Bone marrow (tissue), 2 donors: ENCODE measurements at regions not wholly inside any gene's neighbourhood (a gene's known extent, or its start where the extent isn't known, plus 50 kb on each side); places are given as distances from the start of the nearest gene placed in this dataset.
"Not testable (repeated sequence)": the region's sequence is repeated elsewhere in the genome, so short reads cannot be mapped to it uniquely, and the experiment has no call there.

Experiments
- DNase-seq, 2 donors: peaks; one replicate each; lab custom pipeline; 2025; lab: John Stamatoyannopoulos, UW

DNA sequence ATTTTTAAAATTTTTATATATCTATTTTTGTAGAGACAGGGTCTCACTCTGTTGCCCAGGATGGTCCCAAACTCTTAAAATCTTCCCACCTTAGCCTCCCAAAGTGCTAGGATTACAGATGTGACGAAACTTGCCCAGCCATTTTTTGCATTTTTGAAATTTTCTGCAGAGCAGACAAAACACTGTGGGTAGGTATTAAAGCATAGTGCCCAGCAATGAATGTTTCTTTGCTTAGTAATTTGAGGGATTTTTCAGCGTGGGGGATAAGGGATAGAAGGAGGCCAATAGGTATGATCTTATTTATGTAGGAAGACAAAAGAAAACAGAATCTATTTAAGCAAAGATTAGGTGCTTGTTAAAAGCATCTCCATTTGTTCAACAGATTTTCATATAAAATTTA is 446.8 kb upstream of the DPH6 start:
- no peak for DNase-seq

DNA sequence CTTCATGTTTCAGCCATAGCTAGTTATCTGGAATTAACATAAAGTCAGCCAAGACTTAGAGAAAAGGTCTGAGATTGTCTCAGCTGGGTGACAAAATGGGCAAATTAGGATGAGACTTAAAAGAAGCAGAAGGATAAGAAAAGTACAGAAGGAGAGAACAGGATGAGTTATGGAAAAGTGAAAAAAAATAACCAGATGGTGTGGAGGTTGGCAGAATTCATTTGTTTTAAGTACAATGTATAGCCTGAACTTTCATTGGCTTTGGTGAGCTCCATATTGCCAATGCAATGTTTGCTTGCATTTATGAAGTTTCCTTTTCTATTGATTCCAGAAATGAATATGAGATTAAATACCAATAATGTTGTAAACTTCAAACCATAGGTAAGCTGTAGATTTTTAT is 447.2 kb upstream of the DPH6 start:
- no peak for DNase-seq

DNA sequence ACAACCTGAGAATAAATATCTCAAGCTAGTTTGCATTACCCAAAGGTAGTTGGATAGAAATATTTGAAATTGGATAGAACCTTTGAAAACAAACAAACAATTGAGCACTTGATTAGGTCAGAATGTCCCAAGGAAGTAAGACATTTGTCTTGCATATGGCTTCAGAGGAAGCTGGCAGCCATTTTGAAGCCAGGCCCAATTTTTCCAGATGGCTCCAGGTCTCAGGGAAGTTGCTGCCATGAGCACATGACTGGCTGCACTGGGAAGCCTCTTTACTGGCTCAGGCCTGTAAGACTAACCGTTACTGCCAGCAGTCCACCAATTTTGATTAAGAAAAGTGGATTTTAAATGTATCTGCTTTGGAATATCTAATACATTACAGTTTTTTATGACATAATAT is 448.9 kb upstream of the DPH6 start:
- DNase-seq, result no peak

DNA sequence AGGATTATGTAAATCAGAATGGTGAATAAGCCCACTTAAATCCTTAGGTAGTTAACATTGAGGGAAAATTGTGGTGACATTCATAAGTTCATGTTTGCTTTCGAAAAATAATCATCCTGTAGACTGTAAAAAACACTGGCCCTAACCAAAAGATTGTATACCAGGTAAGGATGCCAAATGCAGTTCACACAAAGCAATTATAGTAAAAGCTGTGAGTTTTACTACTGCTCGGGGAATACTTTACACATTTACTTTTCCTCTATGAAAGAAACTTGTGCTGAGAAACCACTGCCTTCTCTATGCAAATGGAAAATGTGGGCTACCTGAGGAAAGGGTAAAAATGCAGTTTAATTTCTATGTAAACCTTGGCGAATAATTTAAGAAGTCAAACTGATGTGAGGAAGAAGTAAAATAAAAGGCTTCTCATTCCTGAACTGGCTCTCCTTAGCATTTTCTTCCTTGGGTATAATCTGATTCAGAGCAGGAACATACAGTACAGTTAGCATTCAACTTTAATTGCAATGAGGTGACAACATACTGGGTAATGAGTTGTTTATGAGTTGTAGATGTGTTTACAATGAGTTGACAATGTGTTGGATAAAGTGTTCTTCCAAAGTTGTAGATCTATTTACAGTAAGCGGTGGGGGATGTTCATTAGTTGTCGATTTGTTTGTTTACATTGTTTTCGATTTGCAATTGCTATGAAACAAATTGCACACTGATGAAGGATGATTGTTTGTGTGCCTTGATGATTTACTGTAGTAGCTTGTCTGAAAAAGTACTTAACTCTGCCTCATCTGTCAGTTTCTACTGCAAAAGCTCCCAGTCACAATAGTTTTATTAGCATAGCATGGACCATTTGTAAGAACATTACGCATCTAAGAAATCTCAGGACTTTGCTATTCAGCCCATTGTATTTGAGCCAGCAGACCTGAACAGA is 453.0 kb upstream of the DPH6 start:
- no peak for DNase-seq

DNA sequence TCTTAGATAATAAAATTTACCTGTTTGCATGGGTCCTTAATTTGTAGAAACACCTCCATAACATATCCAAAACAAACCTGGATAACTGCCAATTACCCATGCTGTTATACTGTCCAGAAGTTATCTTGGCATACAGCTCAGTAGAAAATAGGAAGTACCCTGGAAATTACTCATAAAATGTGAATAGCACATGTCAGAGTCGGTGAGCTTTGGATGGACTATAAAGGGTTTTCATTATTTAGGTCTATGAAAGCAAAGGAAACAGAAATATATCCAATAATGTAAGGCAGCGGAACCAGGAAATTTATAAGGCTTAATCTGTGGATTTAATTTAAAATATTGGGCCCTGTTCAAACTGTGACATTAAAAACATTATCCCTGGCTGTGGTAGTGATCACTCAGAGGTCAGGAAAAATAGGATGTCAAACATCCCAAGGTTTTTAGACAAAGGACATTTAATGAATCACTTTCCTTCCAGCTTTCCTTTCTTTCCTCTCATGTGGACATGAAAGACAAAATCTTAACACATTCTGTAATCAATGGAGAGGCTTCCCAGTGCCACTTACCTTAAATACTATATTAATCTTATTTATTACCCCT is 459.0 kb upstream of the DPH6 start:
- DNase-seq, result no peak

DNA sequence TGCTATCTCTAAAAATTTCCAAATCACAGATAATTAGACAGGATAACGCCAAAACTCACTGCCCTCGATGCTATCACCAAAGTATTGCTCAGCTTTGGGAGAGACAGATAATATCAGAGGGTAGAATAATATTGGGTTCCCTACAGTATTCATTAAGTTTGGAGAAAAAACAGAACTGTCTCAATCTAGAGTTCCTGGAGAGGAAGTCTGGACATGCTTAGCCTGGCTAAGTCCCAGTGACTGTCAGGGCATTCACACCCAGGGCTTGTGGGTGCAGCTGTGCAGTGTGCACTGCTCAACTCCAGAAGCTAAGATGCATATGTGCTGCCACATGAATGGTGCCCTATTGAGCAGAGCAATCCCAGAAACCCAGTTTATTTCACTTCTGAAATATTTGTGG is 459.6 kb upstream of the DPH6 start:
- no peak for DNase-seq

DNA sequence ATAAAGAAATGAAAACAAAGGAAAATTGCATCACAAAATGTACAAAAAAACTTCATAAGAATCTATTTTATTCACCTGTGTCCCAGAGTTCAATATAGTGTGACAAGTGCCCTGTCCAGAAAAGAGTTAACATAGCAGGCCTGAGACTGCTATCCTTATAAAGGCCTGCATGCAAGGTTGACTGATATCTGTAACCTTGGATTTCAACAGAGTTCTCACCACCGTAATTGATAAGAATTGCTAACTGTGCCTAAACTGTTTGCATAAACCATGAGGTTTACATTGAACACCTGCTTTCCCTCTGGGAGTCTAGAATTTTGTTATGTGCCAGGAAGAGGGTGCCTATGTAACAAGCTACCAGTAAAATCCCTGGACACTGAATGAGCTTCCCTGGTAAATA is 461.7 kb upstream of the DPH6 start:
- DNase-seq, result no peak

DNA sequence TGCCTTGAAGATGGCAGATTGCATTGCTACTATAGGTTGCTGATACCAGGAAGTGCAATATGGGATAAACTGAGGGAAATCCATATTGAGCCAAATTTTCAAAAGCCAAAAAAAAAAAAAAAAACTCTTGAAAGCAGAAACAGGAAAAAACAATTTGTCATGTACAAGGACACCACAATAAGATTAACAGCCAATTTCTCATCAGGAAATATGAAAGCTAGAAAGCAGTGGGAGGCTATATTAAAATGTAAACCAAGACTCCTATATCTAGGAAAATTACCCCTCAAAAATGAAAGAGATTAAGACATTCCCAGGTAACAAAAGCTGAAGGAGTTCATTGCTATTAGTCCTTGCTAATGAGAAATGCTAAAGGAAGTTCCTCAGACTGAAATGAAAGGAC is 462.8 kb upstream of the DPH6 start:
- no peak for DNase-seq

DNA sequence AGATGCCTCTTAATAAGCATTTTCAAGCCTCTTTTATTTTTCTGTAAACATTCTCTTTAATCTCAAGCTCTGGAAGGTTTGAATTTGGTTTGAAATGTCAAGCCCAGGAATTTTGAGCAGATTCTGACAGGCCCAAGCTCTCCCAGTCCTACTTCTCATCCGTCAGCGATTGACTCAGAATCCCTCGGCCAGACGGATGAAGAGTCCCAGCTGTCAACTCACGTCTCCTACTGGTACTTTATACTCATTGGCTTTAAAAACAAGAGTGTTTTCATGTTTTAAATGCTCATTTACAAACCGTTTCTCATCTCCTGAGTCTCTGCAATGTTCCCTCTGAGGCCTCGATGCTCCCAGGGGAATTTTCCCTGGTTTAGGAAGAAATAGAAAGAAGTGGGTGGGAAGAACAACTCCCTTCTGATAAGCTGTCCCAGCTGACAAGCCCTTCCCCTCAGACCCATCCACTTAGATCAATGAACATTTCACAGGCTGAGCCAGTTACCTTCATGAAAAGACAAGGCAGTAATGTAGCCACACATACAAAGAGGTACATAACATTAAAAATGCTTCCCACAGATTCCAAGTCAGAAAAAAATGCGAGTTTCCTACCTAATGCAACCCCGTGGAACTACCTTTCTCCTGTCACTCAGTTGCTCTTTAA is 478.2 kb upstream of the DPH6 start:
- DNase-seq, result no peak

DNA sequence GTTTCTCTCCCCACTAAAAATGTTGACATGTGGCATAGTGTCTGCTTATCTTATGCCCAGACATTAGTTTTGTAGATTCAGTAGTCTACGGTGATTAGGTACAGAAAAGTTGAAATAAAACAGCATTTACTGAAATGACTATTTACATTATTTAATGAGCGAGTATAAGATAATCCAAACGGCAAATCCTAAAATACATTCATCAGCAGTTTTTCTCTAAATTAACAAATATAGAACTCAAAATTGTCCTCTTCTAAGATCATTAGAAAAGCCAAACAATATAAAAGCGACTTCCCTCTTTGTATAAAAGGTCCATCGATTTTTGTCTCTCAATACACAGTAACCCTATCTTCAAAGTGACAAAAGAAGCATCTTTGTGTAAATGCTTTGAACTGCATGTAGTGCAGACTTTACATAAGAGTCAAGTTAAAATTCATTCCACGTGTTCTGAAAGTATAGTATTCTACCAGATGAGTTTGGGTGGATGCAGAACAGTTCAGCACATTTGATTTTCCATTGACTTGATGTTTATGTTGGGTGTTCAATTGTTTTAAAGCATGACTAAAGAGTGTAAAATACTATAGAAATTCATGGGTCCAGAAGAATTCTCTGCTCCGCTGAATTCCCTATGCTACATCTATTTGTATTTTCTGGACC is 480.8 kb upstream of the DPH6 start:
- DNase-seq, result no peak

DNA sequence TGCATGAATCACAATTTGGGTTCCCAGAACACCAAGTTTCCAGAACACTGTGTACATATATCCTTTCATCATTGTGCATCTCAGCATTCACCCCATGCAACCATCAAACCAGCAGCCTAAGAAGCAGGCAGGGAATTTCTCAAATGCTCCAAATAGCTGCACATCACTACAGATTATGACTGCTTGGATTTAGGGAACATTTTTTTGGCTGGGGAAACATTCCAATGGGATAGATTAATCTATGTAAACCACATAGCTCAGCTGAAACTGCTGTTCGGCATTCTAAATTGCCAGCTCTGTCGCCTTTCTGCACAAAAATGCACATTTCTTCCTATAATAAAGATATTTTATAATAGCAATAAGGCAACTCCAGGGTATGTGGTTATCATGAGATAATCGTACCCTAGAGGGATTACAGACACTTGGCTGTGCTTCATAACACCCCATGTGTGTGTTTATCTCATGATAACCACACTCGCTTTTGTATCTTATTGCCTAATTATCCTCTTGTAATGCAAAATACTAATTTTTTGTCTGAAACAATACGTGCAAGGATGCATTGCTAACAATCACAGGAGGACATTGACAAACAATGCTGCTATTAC is 483.7 kb upstream of the DPH6 start:
- no peak for DNase-seq

DNA sequence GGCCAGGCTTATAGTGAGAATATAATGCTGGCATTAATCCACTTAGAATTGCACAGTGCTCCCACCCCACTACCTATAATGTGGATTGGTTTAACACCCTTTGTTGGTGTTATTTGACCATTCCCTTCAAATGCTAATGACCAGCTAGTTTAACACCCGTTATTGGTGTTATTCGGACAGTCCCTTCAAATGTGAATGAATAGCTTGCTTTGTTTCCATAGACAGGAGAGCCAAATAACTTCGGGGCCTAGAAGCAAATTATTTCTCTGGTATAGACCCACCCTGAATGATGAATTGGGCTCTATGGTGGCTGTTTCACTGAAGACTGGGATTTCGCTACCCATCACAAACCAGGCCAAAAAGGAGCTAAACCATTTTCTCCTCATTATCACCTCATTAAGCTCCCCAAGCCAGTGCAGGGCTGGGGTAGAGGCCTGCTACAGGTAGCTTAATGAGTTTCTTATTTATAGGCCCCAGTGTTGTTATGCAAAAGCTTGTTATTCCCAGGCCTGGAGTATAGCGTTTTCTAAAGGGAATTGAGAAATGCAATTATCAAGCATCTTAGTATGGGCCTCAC is 494.1 kb upstream of the DPH6 start:
- DNase-seq, result no peak

DNA sequence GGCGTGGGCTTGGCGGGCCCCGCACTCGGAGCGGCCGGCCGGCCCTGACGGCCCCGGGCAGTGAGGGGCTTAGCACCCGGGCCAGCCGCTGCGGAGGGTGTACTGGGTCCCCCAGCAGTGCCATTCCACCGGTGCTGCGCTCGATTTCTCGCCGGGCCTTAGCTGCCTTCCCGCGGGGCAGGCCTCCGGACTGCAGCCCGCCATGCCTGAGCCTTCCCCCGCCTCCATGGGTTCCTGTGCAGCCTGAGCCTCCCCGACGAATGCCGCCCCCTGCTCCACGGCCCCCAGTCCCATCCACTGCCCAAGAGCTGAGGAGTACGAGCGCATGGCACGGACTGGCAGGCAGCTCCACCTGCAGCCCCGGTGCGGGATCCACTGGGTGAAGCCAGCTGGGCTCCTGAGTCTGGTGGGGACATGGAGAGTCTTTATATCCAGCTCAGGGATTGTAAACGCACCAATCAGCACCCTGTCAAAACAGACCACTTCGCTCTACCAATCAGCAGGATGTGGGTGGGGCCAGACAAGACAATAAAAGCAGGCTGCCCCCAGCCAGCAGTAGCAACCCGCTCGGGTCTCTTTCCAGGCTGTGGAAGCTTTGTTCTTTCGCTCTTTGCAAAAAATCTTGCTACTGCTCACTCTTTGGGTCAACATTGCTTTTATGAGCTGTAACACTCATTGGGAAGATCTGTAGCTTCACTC is 501.2 kb upstream of the DPH6 start:
- DNase-seq, result not testable (repeated sequence)

DNA sequence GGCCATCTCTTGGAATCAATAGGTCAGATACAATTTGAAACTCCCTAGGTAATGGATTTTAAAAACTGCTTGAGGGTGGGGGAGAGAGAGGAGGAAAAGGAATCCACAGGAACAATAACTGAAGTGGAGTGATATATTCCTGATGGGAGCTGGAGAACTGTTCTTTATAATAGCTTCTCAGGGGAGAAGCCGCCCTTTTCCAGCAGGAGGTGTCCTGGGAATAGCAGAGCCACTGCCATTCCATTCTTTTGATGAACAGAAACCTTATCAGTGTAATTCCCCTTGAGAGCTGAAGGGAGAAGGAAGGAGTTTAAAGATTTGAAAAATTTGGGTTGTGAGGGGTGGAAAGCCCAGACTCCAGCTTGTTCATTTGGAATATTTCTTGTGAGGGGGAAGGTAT is 504.9 kb upstream of the DPH6 start:
- DNase-seq, result no peak

DNA sequence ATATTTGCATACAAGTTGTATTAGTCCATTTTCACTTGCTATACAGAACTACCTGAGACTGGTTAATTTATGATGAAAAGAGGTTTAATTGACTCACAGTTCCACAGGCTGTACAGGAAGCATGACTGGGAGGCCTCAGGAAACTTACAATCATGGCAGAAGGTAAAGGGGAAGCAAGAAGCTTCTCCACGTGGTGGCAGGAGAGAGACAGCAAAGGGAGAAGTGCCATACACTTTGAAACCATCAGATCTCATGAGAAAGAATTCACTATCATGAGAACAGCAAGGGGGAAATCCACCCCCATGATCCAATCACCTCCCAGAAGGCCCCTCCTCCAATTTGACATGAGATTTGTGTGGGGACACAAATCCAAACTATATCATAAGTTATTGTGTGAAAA is 506.7 kb upstream of the DPH6 start:
- DNase-seq, result not testable (repeated sequence)

DNA sequence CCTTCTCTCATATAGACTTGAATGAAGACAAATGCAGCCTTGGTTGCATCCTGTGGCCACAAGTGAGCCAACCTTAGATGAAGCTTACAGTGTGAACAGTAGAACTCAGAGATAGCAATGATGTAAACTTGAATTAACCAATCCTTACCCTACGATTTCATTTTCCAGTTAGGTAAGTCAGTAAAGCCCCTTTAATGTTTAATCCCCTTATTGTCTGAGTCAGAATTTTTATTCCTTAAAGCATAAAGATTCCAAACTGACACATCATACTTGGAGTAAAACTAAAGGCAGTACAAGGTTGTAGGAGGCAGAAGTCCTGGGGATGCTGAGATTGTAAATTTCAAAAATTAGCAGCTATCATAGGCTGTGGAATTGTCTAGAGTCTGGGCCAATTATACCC is 507.8 kb upstream of the DPH6 start:
- no peak for DNase-seq

DNA sequence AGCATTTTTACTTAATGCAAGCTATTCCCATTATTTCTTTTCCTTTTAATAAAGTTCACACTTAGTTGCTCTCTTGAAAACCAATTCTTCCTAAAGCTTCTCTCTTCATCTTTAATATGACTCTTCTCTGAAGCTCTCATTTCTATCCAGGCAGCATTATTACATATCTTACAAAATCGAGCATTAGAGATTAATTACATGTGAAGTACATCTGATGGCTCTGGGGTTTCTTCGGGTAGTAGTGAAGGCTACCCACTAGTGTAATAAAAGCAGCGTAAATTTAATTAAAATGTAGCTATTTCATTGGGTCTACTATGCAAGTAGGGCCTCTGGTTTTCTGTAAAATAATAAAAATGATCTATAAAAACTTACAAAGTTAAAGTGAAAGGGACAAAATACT is 513.6 kb upstream of the DPH6 start:
- no peak for DNase-seq

DNA sequence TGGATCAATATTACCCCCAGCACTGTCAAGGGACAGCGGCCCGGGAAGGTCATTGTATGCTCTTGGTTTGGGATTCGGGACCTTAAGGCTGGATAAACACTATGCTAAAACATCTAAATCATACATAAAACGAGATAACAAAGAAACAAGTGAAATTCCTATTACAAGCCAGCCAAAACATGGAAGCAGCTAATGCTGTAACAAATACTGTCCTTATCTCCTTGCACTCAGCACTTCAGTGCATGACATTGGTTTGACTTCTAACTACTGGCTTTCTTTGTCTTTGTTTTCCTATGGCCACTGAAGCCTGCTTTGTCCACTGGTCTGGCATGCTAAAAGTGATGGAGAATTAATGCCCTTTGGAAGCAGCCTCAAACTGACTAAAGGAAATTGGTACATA is 516.4 kb upstream of the DPH6 start:
- no peak for DNase-seq

DNA sequence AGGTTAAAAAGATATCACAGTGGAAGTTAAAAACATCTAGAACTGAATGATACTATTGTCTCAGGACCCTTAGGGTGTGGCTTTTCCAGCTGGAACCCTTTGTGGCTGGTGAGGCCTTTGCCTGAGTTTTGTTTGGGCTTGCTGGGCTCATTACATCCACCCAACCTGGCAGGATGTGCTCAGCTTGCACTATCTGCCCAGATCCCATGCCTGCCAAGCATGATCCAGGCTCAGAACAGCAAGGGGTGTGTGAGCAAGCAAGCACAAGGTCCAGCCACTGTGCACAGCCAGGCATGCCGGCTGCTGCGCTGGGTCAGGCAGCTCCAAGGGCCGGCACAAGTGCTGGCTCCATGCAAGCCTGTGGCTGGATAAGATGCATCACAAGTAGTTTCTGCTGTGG is 512.7 kb upstream of the CDIN1 start:
- DNase-seq, result no peak

DNA sequence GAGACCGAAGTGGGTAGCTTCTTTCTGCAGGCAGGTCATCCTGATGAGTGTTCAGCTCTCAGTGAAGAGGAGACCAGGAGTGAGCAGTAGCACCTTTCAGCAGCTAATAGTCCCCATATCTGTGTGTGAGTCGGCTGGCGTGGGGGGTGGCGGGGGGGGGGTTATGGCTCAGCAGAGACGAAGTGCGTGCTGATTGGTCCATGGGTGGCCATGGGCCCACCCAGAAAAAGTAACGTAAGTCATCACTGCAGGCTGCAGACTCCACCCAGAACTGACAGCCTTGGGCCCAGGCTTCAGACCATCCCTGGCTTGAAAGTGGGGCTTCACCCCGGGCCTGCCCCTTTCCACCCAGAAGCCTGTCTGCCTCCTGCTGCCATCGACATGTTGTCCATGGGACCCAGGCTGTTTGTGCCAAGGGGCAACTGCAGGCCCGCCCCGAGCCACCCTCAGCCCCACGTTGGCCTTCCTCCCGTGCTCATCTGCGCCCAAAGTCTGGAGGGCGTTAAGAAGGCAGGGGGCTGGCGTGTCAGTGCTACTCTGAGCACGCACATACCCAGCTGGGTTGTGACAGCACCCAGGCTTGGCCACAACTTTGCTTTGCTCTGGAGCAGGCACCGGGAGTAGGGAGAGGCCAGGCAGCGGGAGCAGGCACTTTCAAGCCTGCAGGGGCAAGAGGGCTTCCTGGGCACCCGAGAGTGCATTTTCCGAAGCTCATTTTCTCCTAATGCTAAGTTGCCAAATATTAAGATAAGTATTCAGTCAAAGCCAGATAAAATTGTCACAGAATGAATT is 511.7 kb upstream of the CDIN1 start:
- no peak for DNase-seq
